ENCODE measurements at regions not wholly inside any gene's neighbourhood (a gene's known extent, or its start where the extent isn't known, plus 50 kb on each side); places are given as distances from the start of the nearest gene placed in this dataset.

DNA sequence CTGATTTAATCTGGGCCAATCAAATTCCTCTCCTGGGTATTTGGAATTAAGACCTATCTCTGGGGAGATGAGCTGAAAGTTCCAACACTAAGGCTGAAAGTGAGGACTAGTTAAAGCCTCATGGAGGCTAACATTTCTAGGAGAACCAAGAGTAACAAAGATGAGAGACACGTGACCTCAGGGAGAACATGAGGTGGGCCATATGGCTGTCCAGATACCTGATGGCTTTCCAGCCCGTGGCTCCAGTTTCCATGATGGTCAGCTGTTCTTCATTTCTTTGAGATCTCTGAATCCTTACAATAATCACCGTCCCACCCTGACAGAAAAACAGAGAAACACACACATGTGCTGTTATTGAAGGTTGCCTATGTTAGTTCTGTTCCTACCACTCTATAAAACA, 66.1 kb downstream of the LEPR start:
- Histone ChIP-seq H3K9ac (ENCODE audit: low read length) (no peak overlapping the region), H3K4me3 (ENCODE audit: low read depth, low read length) (no peak overlapping the region), H3K4me1 (ENCODE audit: control insufficient read depth, insufficient read depth, low read length) (no peaks in the 10 kb centered on the region), H3K9me3 (ENCODE audit: control insufficient read depth, insufficient read depth, low read depth, low read length) (no peaks in the 10 kb centered on the region), H3K27me3 (ENCODE audit: control insufficient read depth, insufficient read depth, low read length) (no peaks in the 10 kb centered on the region), H3K36me3 (ENCODE audit: control insufficient read depth, insufficient read depth, low read length) (no peaks in the 10 kb centered on the region), H3K27ac (ENCODE audit: low read depth, low read length) (no peak overlapping the region)

DNA sequence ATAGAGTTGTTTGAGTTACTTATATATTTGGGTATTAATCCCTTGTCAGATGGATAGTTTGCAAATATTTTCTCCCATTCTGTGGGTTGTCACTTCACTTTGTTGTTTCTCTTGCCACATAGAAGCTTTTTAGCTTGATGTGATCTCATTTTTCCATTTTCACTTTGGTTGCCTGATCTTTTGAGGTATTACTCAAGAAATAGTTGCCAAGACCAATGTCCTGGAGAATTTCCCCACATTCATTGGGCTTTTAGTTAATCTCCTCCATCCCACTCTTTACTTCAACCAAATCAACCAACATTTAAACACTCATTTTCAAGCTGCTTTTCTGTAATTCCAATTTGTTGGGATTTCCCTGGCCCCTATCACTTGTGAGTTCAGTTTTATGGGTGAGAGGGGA, 69.0 kb downstream of the LEPR start:
- H3K9ac ChIP-seq (ENCODE audit: low read length) = no peak overlapping the region
- no peak overlapping the region for H3K4me3 ChIP-seq (ENCODE audit: low read depth, low read length)
- no peaks in the 10 kb centered on the region for H3K36me3 ChIP-seq (ENCODE audit: control insufficient read depth, insufficient read depth, low read length)
- no peak overlapping the region for H3K27ac ChIP-seq (ENCODE audit: low read depth, low read length)
- no peaks in the 10 kb centered on the region for H3K4me1 ChIP-seq (ENCODE audit: control insufficient read depth, insufficient read depth, low read length)
- H3K27me3 ChIP-seq (ENCODE audit: control insufficient read depth, insufficient read depth, low read length) = no peaks in the 10 kb centered on the region
- H3K9me3 ChIP-seq (ENCODE audit: control insufficient read depth, insufficient read depth, low read depth, low read length) = no peaks in the 10 kb centered on the region

DNA sequence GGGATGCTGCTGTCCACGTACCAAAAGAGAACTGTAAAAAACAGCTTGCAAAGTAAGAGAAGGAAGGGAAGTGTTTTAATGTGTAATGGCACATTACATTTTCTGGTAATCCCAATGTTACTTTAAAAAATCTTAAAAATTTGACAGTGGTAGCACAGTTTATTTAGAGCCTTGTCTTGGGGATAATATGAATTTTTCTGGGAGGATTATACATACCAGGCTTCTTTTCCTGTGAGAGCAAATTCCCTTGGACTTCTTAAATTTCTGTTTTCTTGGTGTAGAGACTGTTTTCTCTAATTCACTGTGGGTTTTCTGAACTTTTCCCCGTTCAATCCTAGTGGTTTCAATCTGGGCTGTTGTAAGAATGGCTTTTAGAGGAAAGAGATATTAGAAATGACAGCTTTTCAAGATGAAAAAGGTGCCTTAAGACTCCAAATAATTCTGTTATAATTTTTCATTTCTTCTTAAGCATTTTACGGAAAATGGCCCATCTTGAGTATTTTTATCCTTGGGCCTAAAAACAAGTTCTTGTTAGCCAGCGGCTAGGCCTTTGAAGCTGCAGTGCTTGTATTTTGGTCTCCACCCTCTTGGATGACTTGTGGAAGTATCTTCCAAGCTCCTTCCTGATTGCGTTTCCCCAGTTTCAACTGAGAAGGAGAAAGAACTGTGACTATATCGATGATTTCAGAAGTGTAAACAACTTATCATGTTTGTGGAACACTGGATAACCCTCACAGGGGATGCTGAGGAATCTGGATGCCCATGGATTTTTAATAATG, 70.0 kb downstream of the LEPR start:
- H3K27ac ChIP-seq (ENCODE audit: low read depth, low read length) = no peak overlapping the region
- no peak overlapping the region for H3K9ac ChIP-seq (ENCODE audit: low read length)
- H3K9me3 ChIP-seq (ENCODE audit: control insufficient read depth, insufficient read depth, low read depth, low read length) = no peaks in the 10 kb centered on the region
- H3K4me3 ChIP-seq (ENCODE audit: low read depth, low read length) = no peak overlapping the region
- no peaks in the 10 kb centered on the region for H3K27me3 ChIP-seq (ENCODE audit: control insufficient read depth, insufficient read depth, low read length)
- H3K36me3 ChIP-seq (ENCODE audit: control insufficient read depth, insufficient read depth, low read length) = no peaks in the 10 kb centered on the region
- H3K4me1 ChIP-seq (ENCODE audit: control insufficient read depth, insufficient read depth, low read length) = no peaks in the 10 kb centered on the region

DNA sequence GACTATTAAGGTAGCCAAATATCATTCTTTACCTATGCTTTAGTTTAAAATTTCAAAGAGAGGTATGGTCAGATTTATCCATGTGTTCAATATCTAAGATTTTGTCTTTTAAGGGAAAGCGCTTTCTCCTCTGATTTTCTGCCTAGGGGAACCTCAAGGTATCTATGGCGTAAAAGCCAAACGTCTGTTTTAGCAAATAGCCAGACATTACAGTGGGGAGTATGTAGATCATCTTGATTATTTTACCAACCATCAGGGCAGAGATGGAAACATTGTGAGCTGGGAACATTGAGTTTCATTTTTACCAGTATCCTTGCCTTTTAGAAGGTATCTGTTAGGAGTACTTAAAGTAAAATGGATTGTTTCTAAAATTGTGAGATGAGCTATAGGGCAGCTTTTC, 71.0 kb downstream of the LEPR start:
- H3K36me3 ChIP-seq (ENCODE audit: control insufficient read depth, insufficient read depth, low read length) = no peaks in the 10 kb centered on the region
- no peaks in the 10 kb centered on the region for H3K27me3 ChIP-seq (ENCODE audit: control insufficient read depth, insufficient read depth, low read length)
- no peak overlapping the region for H3K27ac ChIP-seq (ENCODE audit: low read depth, low read length)
- no peaks in the 10 kb centered on the region for H3K9me3 ChIP-seq (ENCODE audit: control insufficient read depth, insufficient read depth, low read depth, low read length)
- no peak overlapping the region for H3K4me3 ChIP-seq (ENCODE audit: low read depth, low read length)
- no peaks in the 10 kb centered on the region for H3K4me1 ChIP-seq (ENCODE audit: control insufficient read depth, insufficient read depth, low read length)
- no peak overlapping the region for H3K9ac ChIP-seq (ENCODE audit: low read length)

DNA sequence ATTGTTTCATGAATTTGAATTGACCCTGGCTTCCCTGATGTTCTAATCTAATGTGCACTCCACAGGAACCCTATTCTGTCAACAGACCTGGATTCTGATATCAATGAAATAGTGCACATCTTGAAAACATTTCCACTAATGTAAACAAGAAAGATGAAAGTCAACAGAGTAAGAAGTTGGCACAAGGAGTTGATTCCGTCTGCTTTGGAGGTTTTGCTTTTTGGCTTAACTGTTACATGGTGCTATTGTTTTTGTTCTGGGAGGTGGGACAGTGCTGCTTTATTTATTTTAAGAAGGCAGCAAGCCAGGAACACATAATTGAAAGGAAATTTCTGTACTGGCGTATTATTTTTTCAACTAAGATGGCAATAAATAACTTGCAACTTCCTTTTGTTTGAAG, 73.3 kb downstream of the LEPR start:
- H3K27me3 ChIP-seq (ENCODE audit: control insufficient read depth, insufficient read depth, low read length) = no peaks in the 10 kb centered on the region
- H3K4me3 ChIP-seq (ENCODE audit: low read depth, low read length) = no peak overlapping the region
- no peak overlapping the region for H3K9ac ChIP-seq (ENCODE audit: low read length)
- no peaks in the 10 kb centered on the region for H3K4me1 ChIP-seq (ENCODE audit: control insufficient read depth, insufficient read depth, low read length)
- H3K27ac ChIP-seq (ENCODE audit: low read depth, low read length) = no peak overlapping the region
- H3K9me3 ChIP-seq (ENCODE audit: control insufficient read depth, insufficient read depth, low read depth, low read length) = no peaks in the 10 kb centered on the region
- H3K36me3 ChIP-seq (ENCODE audit: control insufficient read depth, insufficient read depth, low read length) = no peaks in the 10 kb centered on the region

DNA sequence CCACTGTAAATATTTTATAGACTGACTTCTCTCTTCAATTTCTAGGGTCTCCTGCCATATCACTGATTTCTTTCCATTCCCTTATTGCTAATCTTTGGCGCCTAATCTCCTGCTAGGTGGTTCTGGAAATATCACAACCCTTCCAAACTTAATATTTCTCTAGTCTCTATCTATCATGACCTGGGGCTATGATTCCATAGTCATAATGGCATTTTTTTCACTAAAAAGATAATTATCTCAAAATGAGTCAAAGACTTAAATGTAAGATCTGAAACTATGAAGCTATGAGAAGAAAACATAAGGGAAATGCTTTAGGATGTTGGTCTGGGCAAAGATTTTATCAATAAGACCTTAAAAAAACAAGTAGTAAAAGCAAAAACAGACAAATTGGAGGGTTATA, 74.2 kb downstream of the LEPR start:
- no peaks in the 10 kb centered on the region for H3K36me3 ChIP-seq (ENCODE audit: control insufficient read depth, insufficient read depth, low read length)
- no peak overlapping the region for H3K27ac ChIP-seq (ENCODE audit: low read depth, low read length)
- H3K4me1 ChIP-seq (ENCODE audit: control insufficient read depth, insufficient read depth, low read length) = no peaks in the 10 kb centered on the region
- no peaks in the 10 kb centered on the region for H3K27me3 ChIP-seq (ENCODE audit: control insufficient read depth, insufficient read depth, low read length)
- H3K4me3 ChIP-seq (ENCODE audit: low read depth, low read length) = no peak overlapping the region
- no peaks in the 10 kb centered on the region for H3K9me3 ChIP-seq (ENCODE audit: control insufficient read depth, insufficient read depth, low read depth, low read length)
- H3K9ac ChIP-seq (ENCODE audit: low read length) = no peak overlapping the region

DNA sequence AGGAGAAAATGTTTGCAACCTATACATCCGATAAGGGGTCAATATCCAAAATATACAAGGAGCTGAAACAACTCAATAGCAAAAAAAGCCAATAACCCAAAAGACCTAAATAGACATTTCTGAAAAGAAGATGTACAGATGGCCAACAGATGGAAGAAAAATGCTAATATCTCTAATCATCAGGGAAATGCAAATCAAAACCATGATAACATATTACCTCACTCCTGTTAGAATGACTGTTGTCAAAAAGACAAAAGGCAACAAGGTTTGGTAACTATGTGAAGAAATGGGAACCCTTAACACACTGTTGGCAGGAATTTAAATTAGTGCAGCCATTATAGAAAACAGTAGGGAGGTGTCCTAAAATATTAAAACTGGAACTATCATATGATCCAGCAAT, 74.7 kb downstream of the LEPR start:
- Histone ChIP-seq H3K36me3 (ENCODE audit: control insufficient read depth, insufficient read depth, low read length) (no peaks in the 10 kb centered on the region), H3K9me3 (ENCODE audit: control insufficient read depth, insufficient read depth, low read depth, low read length) (no peaks in the 10 kb centered on the region), H3K4me3 (ENCODE audit: low read depth, low read length) (no peak overlapping the region), H3K27ac (ENCODE audit: low read depth, low read length) (no peak overlapping the region), H3K4me1 (ENCODE audit: control insufficient read depth, insufficient read depth, low read length) (no peaks in the 10 kb centered on the region), H3K9ac (ENCODE audit: low read length) (no peak overlapping the region), H3K27me3 (ENCODE audit: control insufficient read depth, insufficient read depth, low read length) (no peaks in the 10 kb centered on the region)

DNA sequence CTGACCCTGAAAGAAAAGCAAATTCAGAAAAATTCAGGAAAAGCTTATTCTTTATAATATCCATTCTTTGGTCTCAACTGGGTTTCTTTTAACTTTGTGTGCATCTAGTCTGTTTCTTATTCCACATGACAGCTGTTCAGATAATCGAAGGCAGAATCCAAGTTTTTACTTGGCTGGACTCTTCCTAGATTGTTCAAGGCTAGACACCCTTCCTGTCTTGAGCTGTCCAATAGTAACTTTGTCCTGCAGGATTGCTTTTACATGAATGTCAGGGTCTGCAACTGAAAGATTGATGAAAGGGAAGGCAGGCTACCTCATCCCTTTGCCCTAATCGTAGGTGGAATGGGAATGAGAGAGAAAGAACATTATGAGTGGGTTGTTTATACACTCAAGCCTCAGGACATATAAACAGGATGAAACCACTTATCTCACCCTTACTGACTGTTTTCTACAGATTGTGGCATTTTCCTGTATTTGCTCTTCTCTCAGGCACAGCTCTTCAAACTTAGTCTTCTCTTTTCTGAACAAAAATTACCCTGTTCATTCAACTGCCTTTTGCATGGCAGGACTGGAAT, 76.9 kb downstream of the LEPR start:
- Histone ChIP-seq H3K27ac (ENCODE audit: low read depth, low read length) (no peak overlapping the region), H3K9ac (ENCODE audit: low read length) (no peak overlapping the region), H3K4me1 (ENCODE audit: control insufficient read depth, insufficient read depth, low read length) (no peaks in the 10 kb centered on the region), H3K36me3 (ENCODE audit: control insufficient read depth, insufficient read depth, low read length) (no peaks in the 10 kb centered on the region), H3K9me3 (ENCODE audit: control insufficient read depth, insufficient read depth, low read depth, low read length) (no peaks in the 10 kb centered on the region), H3K27me3 (ENCODE audit: control insufficient read depth, insufficient read depth, low read length) (no peaks in the 10 kb centered on the region), H3K4me3 (ENCODE audit: low read depth, low read length) (no peak overlapping the region)

DNA sequence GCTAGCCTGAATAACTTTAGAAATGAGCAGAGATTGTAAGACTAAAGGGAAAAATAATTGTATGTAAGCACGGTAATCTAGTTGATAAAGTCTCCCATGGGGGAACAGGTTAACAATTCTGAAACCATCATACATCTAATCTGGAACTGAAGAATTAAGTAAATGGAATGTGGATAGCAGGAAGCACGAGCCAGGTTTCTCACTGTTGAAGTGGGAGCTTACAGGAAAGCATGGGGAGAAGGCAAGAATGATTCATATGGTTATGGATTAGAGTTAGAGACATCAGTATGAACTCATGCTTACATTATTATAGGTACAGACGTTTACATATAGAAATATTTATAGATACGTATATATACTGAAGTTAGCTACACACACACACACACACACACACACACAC, 83.0 kb downstream of the LEPR start:
- Histone ChIP-seq H3K36me3 (ENCODE audit: control insufficient read depth, insufficient read depth, low read length) (no peaks in the 10 kb centered on the region), H3K4me3 (ENCODE audit: low read depth, low read length) (no peak overlapping the region), H3K4me1 (ENCODE audit: control insufficient read depth, insufficient read depth, low read length) (no peaks in the 10 kb centered on the region; the same call in 1 of the 2 replicates), H3K9me3 (ENCODE audit: control insufficient read depth, insufficient read depth, low read depth, low read length) (no peaks in the 10 kb centered on the region), H3K27ac (ENCODE audit: low read depth, low read length) (no peak overlapping the region), H3K27me3 (ENCODE audit: control insufficient read depth, insufficient read depth, low read length) (no peaks in the 10 kb centered on the region), H3K9ac (ENCODE audit: low read length) (no peak overlapping the region)

DNA sequence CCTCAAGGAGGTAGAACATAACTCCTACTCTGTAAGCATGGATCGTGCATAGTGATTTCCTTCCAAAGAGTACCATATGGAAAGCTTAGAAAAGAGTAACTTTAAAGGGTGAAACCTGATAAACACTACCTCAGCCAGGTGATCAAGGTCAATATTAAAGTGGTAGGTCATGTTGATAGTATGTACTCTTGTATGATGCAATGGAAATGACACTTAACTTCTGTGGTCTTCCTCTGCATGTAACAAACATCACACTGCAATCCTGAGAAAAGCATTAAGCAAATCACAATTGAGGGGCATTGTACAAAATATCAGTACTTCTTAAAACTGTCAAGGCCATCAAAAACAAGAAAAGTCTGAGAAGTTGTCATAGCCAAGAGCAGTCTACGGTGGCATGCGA, 83.8 kb downstream of the LEPR start:
- H3K27ac ChIP-seq (ENCODE audit: low read depth, low read length) = no peak overlapping the region
- no peaks in the 10 kb centered on the region for H3K36me3 ChIP-seq (ENCODE audit: control insufficient read depth, insufficient read depth, low read length)

DNA sequence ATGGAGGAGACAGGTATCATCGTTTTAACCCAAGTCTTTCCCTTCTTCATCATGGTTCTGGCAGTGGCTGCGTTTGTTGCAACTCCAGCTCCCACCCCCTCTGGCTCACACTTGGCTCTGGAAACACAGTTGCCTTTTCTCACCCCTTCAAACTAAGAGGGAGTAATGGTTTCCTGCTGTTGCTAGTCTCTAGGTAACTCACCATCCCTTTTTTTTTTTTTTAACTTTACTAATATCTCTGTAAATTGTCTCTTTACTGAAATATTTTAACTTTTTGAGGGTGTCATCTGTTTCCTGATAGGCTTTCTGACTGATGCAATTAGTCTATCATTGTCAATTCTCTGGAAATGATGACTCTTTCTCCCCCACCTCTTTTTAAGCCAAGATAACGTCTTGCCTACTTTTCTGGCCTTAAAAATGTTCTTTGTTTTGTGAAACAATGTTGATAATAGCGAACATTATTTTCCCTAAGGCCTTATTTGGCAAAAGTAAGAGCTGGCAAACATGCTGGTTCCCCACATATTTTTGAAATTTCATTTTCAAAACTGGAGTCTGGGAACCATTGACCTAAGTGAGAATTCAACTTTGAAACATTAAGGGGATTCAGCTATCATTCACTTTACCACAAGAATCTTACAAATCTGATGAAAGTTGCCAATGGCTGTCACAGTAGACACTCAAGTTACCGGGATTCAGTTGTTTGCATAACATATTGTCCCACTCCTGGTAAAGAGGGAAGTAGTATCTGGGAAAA, 85.3 kb downstream of the LEPR start:
- Histone ChIP-seq H3K4me3 (ENCODE audit: low read depth, low read length) (no peak overlapping the region), H3K27me3 (ENCODE audit: control insufficient read depth, insufficient read depth, low read length) (no peaks in the 10 kb centered on the region), H3K9me3 (ENCODE audit: control insufficient read depth, insufficient read depth, low read depth, low read length) (no peaks in the 10 kb centered on the region), H3K36me3 (ENCODE audit: control insufficient read depth, insufficient read depth, low read length) (no peaks in the 10 kb centered on the region), H3K27ac (ENCODE audit: low read depth, low read length) (no peak overlapping the region), H3K9ac (ENCODE audit: low read length) (no peak overlapping the region), H3K4me1 (ENCODE audit: control insufficient read depth, insufficient read depth, low read length) (peaks cover 8% of the 10 kb centered on the region; the same call in 1 of the 2 replicates)

More for the DNA sequence above, 83.8 kb downstream of the LEPR start:
- H3K27me3 ChIP-seq (ENCODE audit: control insufficient read depth, insufficient read depth, low read length) = no peaks in the 10 kb centered on the region
- no peaks in the 10 kb centered on the region for H3K9me3 ChIP-seq (ENCODE audit: control insufficient read depth, insufficient read depth, low read depth, low read length)
- no peaks in the 10 kb centered on the region; the same call in 1 of the 2 replicates for H3K4me1 ChIP-seq (ENCODE audit: control insufficient read depth, insufficient read depth, low read length)
- H3K4me3 ChIP-seq (ENCODE audit: low read depth, low read length) = no peak overlapping the region
- no peak overlapping the region for H3K9ac ChIP-seq (ENCODE audit: low read length)
